ENCODE measurements at regions not wholly inside any gene's neighbourhood (a gene's known extent, or its start where the extent isn't known, plus 50 kb on each side); places are given as distances from the start of the nearest gene placed in this dataset.

GRCh38 chr2:8430628-8431027 is 251.2 kb upstream of the ID2 start:
- Histone ChIP-seq H3K27me3 (ENCODE audit: low read length) (no peaks in the 10 kb centered on the region), H3K9me2 (replicated peaks; ENCODE audit: insufficient read depth, low read length) (no peaks in the 10 kb centered on the region), H3K4me2 (ENCODE audit: low read depth, low read length, poor library complexity, severe bottlenecking) (no peak overlapping the region), H3K9me3 (ENCODE audit: low read length) (no peaks in the 10 kb centered on the region), H3K4me3 (ENCODE audit: low read length) (no peak overlapping the region), H3K36me3 (ENCODE audit: insufficient read depth, low read length) (no peaks in the 10 kb centered on the region), H3K27ac (ENCODE audit: low read length) (no peak overlapping the region), H3K9ac (ENCODE audit: low read length) (no peak overlapping the region), H3K79me2 (ENCODE audit: low read length) (no peaks in the 10 kb centered on the region), H2AFZ (ENCODE audit: low read length) (no peak overlapping the region), H3K4me1 (ENCODE audit: low read length) (peaks cover 6% of the 10 kb centered on the region; the same call in 1 of the 2 replicates), H4K20me1 (ENCODE audit: insufficient read depth, low read depth, low read length) (no peaks in the 10 kb centered on the region)
- peak; percentile 53 for DNase-seq

GRCh38 chr2:8431446-8432125 is 250.3 kb upstream of the ID2 start:
- no peak overlapping the region for H3K4me2 ChIP-seq (ENCODE audit: low read depth, low read length, poor library complexity, severe bottlenecking)
- H3K27me3 ChIP-seq (ENCODE audit: low read length), result no peaks in the 10 kb centered on the region
- H3K4me3 ChIP-seq (ENCODE audit: low read length), result no peak overlapping the region
- no peaks in the 10 kb centered on the region for H4K20me1 ChIP-seq (ENCODE audit: insufficient read depth, low read depth, low read length)
- H2AFZ ChIP-seq (ENCODE audit: low read length), result no peak overlapping the region
- no peaks in the 10 kb centered on the region for H3K9me3 ChIP-seq (ENCODE audit: low read length)
- H3K4me1 ChIP-seq (ENCODE audit: low read length), result peaks cover 15% of the 10 kb centered on the region
- no peaks in the 10 kb centered on the region for H3K79me2 ChIP-seq (ENCODE audit: low read length)
- H3K9me2 ChIP-seq (replicated peaks; ENCODE audit: insufficient read depth, low read length), result no peaks in the 10 kb centered on the region
- H3K27ac ChIP-seq (ENCODE audit: low read length), result no peak overlapping the region
- H3K36me3 ChIP-seq (ENCODE audit: insufficient read depth, low read length), result no peaks in the 10 kb centered on the region
- H3K9ac ChIP-seq (ENCODE audit: low read length), result no peak overlapping the region
- DNase-seq, result no peak

- Histone ChIP-seq H3K9me3 (ENCODE audit: low read length) (no peaks in the 10 kb centered on the region), H3K27ac (ENCODE audit: low read length) (no peak overlapping the region), H3K9me2 (replicated peaks; ENCODE audit: insufficient read depth, low read length) (no peaks in the 10 kb centered on the region), H3K36me3 (ENCODE audit: insufficient read depth, low read length) (no peaks in the 10 kb centered on the region), H2AFZ (ENCODE audit: low read length) (no peak overlapping the region), H3K79me2 (ENCODE audit: low read length) (no peaks in the 10 kb centered on the region), H3K4me1 (ENCODE audit: low read length) (peaks cover 15% of the 10 kb centered on the region), H3K27me3 (ENCODE audit: low read length) (no peaks in the 10 kb centered on the region), H3K9ac (ENCODE audit: low read length) (no peak overlapping the region), H4K20me1 (ENCODE audit: insufficient read depth, low read depth, low read length) (no peaks in the 10 kb centered on the region), H3K4me2 (ENCODE audit: low read depth, low read length, poor library complexity, severe bottlenecking) (no peak overlapping the region), H3K4me3 (ENCODE audit: low read length) (no peak overlapping the region)
- DNase-seq, result no peak
Measured at GRCh38 chr2:8432706-8433336, 249.0 kb upstream of the ID2 start.

GRCh38 chr2:8433390-8433789 is 248.5 kb upstream of the ID2 start:
- Histone ChIP-seq H3K4me3 (ENCODE audit: low read length) (no peak overlapping the region), H3K4me1 (ENCODE audit: low read length) (peaks cover 15% of the 10 kb centered on the region), H4K20me1 (ENCODE audit: insufficient read depth, low read depth, low read length) (no peaks in the 10 kb centered on the region), H3K9me2 (replicated peaks; ENCODE audit: insufficient read depth, low read length) (no peaks in the 10 kb centered on the region), H3K4me2 (ENCODE audit: low read depth, low read length, poor library complexity, severe bottlenecking) (no peak overlapping the region), H2AFZ (ENCODE audit: low read length) (no peak overlapping the region), H3K9me3 (ENCODE audit: low read length) (no peaks in the 10 kb centered on the region), H3K36me3 (ENCODE audit: insufficient read depth, low read length) (no peaks in the 10 kb centered on the region), H3K27me3 (ENCODE audit: low read length) (no peaks in the 10 kb centered on the region), H3K9ac (ENCODE audit: low read length) (no peak overlapping the region), H3K27ac (ENCODE audit: low read length) (no peak overlapping the region), H3K79me2 (ENCODE audit: low read length) (no peaks in the 10 kb centered on the region)
- DNase-seq, result no peak

GRCh38 chr2:8435608-8436007 is 246.2 kb upstream of the ID2 start:
- no peak for DNase-seq
- no peak overlapping the region for H2AFZ ChIP-seq (ENCODE audit: low read length)
- no peak overlapping the region for H3K27ac ChIP-seq (ENCODE audit: low read length)
- no peak overlapping the region for H3K9ac ChIP-seq (ENCODE audit: low read length)
- H3K27me3 ChIP-seq (ENCODE audit: low read length), result no peaks in the 10 kb centered on the region
- H3K79me2 ChIP-seq (ENCODE audit: low read length), result no peaks in the 10 kb centered on the region
- H3K9me2 ChIP-seq (replicated peaks; ENCODE audit: insufficient read depth, low read length), result no peaks in the 10 kb centered on the region
- H3K4me3 ChIP-seq (ENCODE audit: low read length), result no peak overlapping the region
- H3K36me3 ChIP-seq (ENCODE audit: insufficient read depth, low read length), result no peaks in the 10 kb centered on the region
- H4K20me1 ChIP-seq (ENCODE audit: insufficient read depth, low read depth, low read length), result no peaks in the 10 kb centered on the region
- H3K4me1 ChIP-seq (ENCODE audit: low read length), result peaks cover 14% of the 10 kb centered on the region
- no peaks in the 10 kb centered on the region for H3K9me3 ChIP-seq (ENCODE audit: low read length)
- H3K4me2 ChIP-seq (ENCODE audit: low read depth, low read length, poor library complexity, severe bottlenecking), result peak overlapping the region; percentile 24

GRCh38 chr2:8436585-8436984 is 245.3 kb upstream of the ID2 start:
- Histone ChIP-seq H4K20me1 (ENCODE audit: insufficient read depth, low read depth, low read length) (no peaks in the 10 kb centered on the region), H3K9me3 (ENCODE audit: low read length) (no peaks in the 10 kb centered on the region), H3K36me3 (ENCODE audit: insufficient read depth, low read length) (no peaks in the 10 kb centered on the region), H3K4me2 (ENCODE audit: low read depth, low read length, poor library complexity, severe bottlenecking) (no peak overlapping the region), H3K79me2 (ENCODE audit: low read length) (no peaks in the 10 kb centered on the region), H3K9me2 (replicated peaks; ENCODE audit: insufficient read depth, low read length) (no peaks in the 10 kb centered on the region), H3K4me1 (ENCODE audit: low read length) (peaks cover 18% of the 10 kb centered on the region), H2AFZ (ENCODE audit: low read length) (no peak overlapping the region), H3K9ac (ENCODE audit: low read length) (no peak overlapping the region), H3K27ac (ENCODE audit: low read length) (no peak overlapping the region), H3K4me3 (ENCODE audit: low read length) (no peak overlapping the region), H3K27me3 (ENCODE audit: low read length) (no peaks in the 10 kb centered on the region)
- DNase-seq, result no peak

GRCh38 chr2:8437228-8437948 is 244.5 kb upstream of the ID2 start:
- Histone ChIP-seq H3K79me2 (ENCODE audit: low read length) (no peaks in the 10 kb centered on the region), H4K20me1 (ENCODE audit: insufficient read depth, low read depth, low read length) (no peaks in the 10 kb centered on the region), H3K4me1 (ENCODE audit: low read length) (peaks cover 26% of the 10 kb centered on the region), H2AFZ (ENCODE audit: low read length) (no peak overlapping the region), H3K27me3 (ENCODE audit: low read length) (no peaks in the 10 kb centered on the region), H3K9me3 (ENCODE audit: low read length) (no peaks in the 10 kb centered on the region), H3K9ac (ENCODE audit: low read length) (no peak overlapping the region), H3K4me3 (ENCODE audit: low read length) (no peak overlapping the region), H3K36me3 (ENCODE audit: insufficient read depth, low read length) (no peaks in the 10 kb centered on the region), H3K4me2 (ENCODE audit: low read depth, low read length, poor library complexity, severe bottlenecking) (no peak overlapping the region), H3K27ac (ENCODE audit: low read length) (no peak overlapping the region), H3K9me2 (replicated peaks; ENCODE audit: insufficient read depth, low read length) (no peaks in the 10 kb centered on the region)
- no peak for DNase-seq

GRCh38 chr2:8437949-8438400 is 243.9 kb upstream of the ID2 start:
- H2AFZ ChIP-seq (ENCODE audit: low read length), result no peak overlapping the region
- no peak for DNase-seq
- no peak overlapping the region for H3K27ac ChIP-seq (ENCODE audit: low read length)
- H3K4me2 ChIP-seq (ENCODE audit: low read depth, low read length, poor library complexity, severe bottlenecking), result no peak overlapping the region
- H3K36me3 ChIP-seq (ENCODE audit: insufficient read depth, low read length), result no peaks in the 10 kb centered on the region
- no peak overlapping the region for H3K4me3 ChIP-seq (ENCODE audit: low read length)
- H3K79me2 ChIP-seq (ENCODE audit: low read length), result no peaks in the 10 kb centered on the region
- H3K9ac ChIP-seq (ENCODE audit: low read length), result no peak overlapping the region
- peaks cover 32% of the 10 kb centered on the region for H3K4me1 ChIP-seq (ENCODE audit: low read length)
- H3K9me2 ChIP-seq (replicated peaks; ENCODE audit: insufficient read depth, low read length), result no peaks in the 10 kb centered on the region
- no peaks in the 10 kb centered on the region for H3K9me3 ChIP-seq (ENCODE audit: low read length)
- no peaks in the 10 kb centered on the region for H3K27me3 ChIP-seq (ENCODE audit: low read length)
- H4K20me1 ChIP-seq (ENCODE audit: insufficient read depth, low read depth, low read length), result no peaks in the 10 kb centered on the region

Data from Karpas-422 (cell line).